ENCODE measurements at regions not wholly inside any gene's neighbourhood (a gene's known extent, or its start where the extent isn't known, plus 50 kb on each side); places are given as distances from the start of the nearest gene placed in this dataset.

GRCh38 chr22:27513021-27513420, 288.5 kb downstream of the MN1 start:
- TF ChIP-seq, protein P1, sequence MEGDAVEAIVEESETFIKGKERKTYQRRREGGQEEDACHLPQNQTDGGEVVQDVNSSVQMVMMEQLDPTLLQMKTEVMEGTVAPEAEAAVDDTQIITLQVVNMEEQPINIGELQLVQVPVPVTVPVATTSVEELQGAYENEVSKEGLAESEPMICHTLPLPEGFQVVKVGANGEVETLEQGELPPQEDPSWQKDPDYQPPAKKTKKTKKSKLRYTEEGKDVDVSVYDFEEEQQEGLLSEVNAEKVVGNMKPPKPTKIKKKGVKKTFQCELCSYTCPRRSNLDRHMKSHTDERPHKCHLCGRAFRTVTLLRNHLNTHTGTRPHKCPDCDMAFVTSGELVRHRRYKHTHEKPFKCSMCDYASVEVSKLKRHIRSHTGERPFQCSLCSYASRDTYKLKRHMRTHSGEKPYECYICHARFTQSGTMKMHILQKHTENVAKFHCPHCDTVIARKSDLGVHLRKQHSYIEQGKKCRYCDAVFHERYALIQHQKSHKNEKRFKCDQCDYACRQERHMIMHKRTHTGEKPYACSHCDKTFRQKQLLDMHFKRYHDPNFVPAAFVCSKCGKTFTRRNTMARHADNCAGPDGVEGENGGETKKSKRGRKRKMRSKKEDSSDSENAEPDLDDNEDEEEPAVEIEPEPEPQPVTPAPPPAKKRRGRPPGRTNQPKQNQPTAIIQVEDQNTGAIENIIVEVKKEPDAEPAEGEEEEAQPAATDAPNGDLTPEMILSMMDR (optimal IDR thresholded peaks at IDR 0.05 in 1 of 3, IDR thresholded peaks at IDR 0.05 in 1 of 3, conservative IDR thresholded peaks at IDR 0.05 in 1 of 3; ENCODE audit: extremely low read depth in 1 of 3, insufficient read depth in 2 of 3, low read length in 3 of 3) = no peak
- no peak for TF ChIP-seq EZH2 (IDR thresholded peaks at IDR 0.05; ENCODE audit: low read length)

Data from keratinocyte (primary cell).